ENCODE measurements at regions not wholly inside any gene's neighbourhood (a gene's known extent, or its start where the extent isn't known, plus 50 kb on each side); places are given as distances from the start of the nearest gene placed in this dataset.

GRCh38 chr2:67802291-67802690 lies 260.5 kb downstream of the C1D start:
- H3K4me3 ChIP-seq (ENCODE audit: control insufficient read depth, low read depth, low read length), result no peak overlapping the region
- no peak for DNase-seq (ENCODE audit: low read depth)
- no peak for TF ChIP-seq CTCF (IDR thresholded peaks at IDR 0.05; ENCODE audit: control insufficient read depth, insufficient read depth, low read depth, low read length, missing control alignments)

GRCh38 chr2:67802824-67803223 lies 260.0 kb downstream of the C1D start:
- DNase-seq (ENCODE audit: low read depth), result no peak
- H3K4me3 ChIP-seq (ENCODE audit: control insufficient read depth, low read depth, low read length), result no peak overlapping the region
- TF ChIP-seq CTCF (IDR thresholded peaks at IDR 0.05; ENCODE audit: control insufficient read depth, insufficient read depth, low read depth, low read length, missing control alignments), result no peak

GRCh38 chr2:67806816-67807215 lies 256.0 kb downstream of the C1D start:
- no peak overlapping the region for H3K4me3 ChIP-seq (ENCODE audit: control insufficient read depth, low read depth, low read length)
- TF ChIP-seq CTCF (IDR thresholded peaks at IDR 0.05; ENCODE audit: control insufficient read depth, insufficient read depth, low read depth, low read length, missing control alignments), result no peak

GRCh38 chr2:67808112-67808511 lies 254.7 kb downstream of the C1D start:
- no peak for TF ChIP-seq CTCF (IDR thresholded peaks at IDR 0.05; ENCODE audit: control insufficient read depth, insufficient read depth, low read depth, low read length, missing control alignments)
- no peak overlapping the region for H3K4me3 ChIP-seq (ENCODE audit: control insufficient read depth, low read depth, low read length)

More at GRCh38 chr2:67806816-67807215, 256.0 kb downstream of the C1D start:
- no peak for DNase-seq (ENCODE audit: low read depth)

GRCh38 chr2:67812682-67813081 lies 250.1 kb downstream of the C1D start:
- no peak overlapping the region for H3K4me3 ChIP-seq (ENCODE audit: control insufficient read depth, low read depth, low read length)
- no peak for TF ChIP-seq CTCF (IDR thresholded peaks at IDR 0.05; ENCODE audit: control insufficient read depth, insufficient read depth, low read depth, low read length, missing control alignments)
- no peak for DNase-seq (ENCODE audit: low read depth)

More at GRCh38 chr2:67808112-67808511, 254.7 kb downstream of the C1D start:
- DNase-seq (ENCODE audit: low read depth), result no peak

- DNase-seq (ENCODE audit: low read depth), result no peak
- no peak overlapping the region for H3K4me3 ChIP-seq (ENCODE audit: control insufficient read depth, low read depth, low read length)
- no peak for TF ChIP-seq CTCF (IDR thresholded peaks at IDR 0.05; ENCODE audit: control insufficient read depth, insufficient read depth, low read depth, low read length, missing control alignments)
Measured at GRCh38 chr2:67823726-67824125, 239.1 kb downstream of the C1D start.

GRCh38 chr2:67824186-67824585 lies 238.6 kb downstream of the C1D start:
- TF ChIP-seq CTCF (IDR thresholded peaks at IDR 0.05; ENCODE audit: control insufficient read depth, insufficient read depth, low read depth, low read length, missing control alignments), result no peak
- H3K4me3 ChIP-seq (ENCODE audit: control insufficient read depth, low read depth, low read length), result no peak overlapping the region
- DNase-seq (ENCODE audit: low read depth), result no peak
